HK-2 (cell line): ENCODE measurements at regions not wholly inside any gene's neighbourhood (a gene's known extent, or its start where the extent isn't known, plus 50 kb on each side); places are given as distances from the start of the nearest gene placed in this dataset.
A peak's percentile ranks its signal among the peaks of the same experiment; 100 is the strongest.

Experiments used
- DNase-seq: peaks from one replicate; pipeline ENCODE4 v3.0.0-alpha.2; 2018; ENCODE audit not compliant: unreplicated experiment

- DNase-seq, result no peak
Measured at GRCh38 chr10:4691301-4691700, 134.7 kb upstream of the AKR1E2 start.

GRCh38 chr10:4688601-4689000 is 137.4 kb upstream of the AKR1E2 start:
- DNase-seq, result no peak

GRCh38 chr10:4688168-4688567 is 137.8 kb upstream of the AKR1E2 start:
- DNase-seq, result no peak

- DNase-seq, result no peak
Measured at GRCh38 chr10:4687397-4687796, 138.6 kb upstream of the AKR1E2 start.

- peak; percentile 27 for DNase-seq
Measured at GRCh38 chr10:4686644-4686996, 139.4 kb upstream of the AKR1E2 start.

- no peak for DNase-seq
Measured at GRCh38 chr10:4685904-4686643, 139.9 kb upstream of the AKR1E2 start.

GRCh38 chr10:4685491-4685890 is 140.5 kb upstream of the AKR1E2 start:
- DNase-seq, result no peak

- no peak for DNase-seq
Measured at GRCh38 chr10:4684434-4684833, 141.6 kb upstream of the AKR1E2 start.

- no peak for DNase-seq
Measured at GRCh38 chr10:4683838-4684237, 142.2 kb upstream of the AKR1E2 start.

GRCh38 chr10:4683137-4683536 is 142.9 kb upstream of the AKR1E2 start:
- DNase-seq, result no peak

- no peak for DNase-seq
Measured at GRCh38 chr10:4678951-4679671, 146.9 kb upstream of the AKR1E2 start.

- DNase-seq, result no peak
Measured at GRCh38 chr10:4678023-4678950, 147.7 kb upstream of the AKR1E2 start.

GRCh38 chr10:4677296-4678021 is 148.5 kb upstream of the AKR1E2 start:
- DNase-seq, result no peak

- no peak for DNase-seq
Measured at GRCh38 chr10:4676566-4676965, 149.4 kb upstream of the AKR1E2 start.

GRCh38 chr10:4675808-4676207 is 150.2 kb upstream of the AKR1E2 start:
- DNase-seq, result no peak

GRCh38 chr10:4673279-4674040 is 152.5 kb upstream of the AKR1E2 start:
- no peak for DNase-seq

- DNase-seq, result no peak
Measured at GRCh38 chr10:4672201-4672600, 153.8 kb upstream of the AKR1E2 start.

GRCh38 chr10:4671451-4672145 is 154.4 kb upstream of the AKR1E2 start:
- no peak for DNase-seq

- no peak for DNase-seq
Measured at GRCh38 chr10:4670737-4671136, 155.3 kb upstream of the AKR1E2 start.

- DNase-seq, result no peak
Measured at GRCh38 chr10:4669585-4669984, 156.4 kb upstream of the AKR1E2 start.
